Stimulated activated CD4-positive, alpha-beta T cell treated with anti-CD3 and anti-CD28 coated beads, TNF-alpha, amount 100 ng/mL, for 4 hours (primary cell): ENCODE measurements at regions not wholly inside any gene's neighbourhood (a gene's known extent, or its start where the extent isn't known, plus 50 kb on each side); places are given as distances from the start of the nearest gene placed in this dataset.

ENCODE experiments used
- DNase-seq, 3 experiments: peaks; one replicate each; pipeline ENCODE4 v3.0.0-alpha.2; 2020; ENCODE audit warnings: low read depth in 3 of 3

DNA sequence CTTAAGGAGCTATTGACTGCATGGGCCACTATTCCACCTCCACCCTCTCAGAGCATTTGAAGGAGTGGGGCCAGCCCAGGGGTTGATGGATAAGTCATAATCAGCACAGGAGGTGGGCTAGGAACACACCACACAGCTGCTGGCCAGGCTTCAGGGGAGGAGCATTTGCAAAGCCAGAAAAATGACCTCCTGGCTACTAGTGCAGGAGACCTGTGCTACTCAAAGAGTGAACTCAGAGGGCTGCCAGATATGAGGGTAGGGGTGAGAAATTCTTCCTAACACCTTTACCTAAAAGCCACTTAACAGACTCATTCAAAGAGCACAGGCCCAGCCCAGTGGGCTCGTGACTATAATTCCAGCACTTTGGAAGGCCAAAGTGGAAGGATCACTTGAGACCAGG lies 210.8 kb downstream of the TBXT start:
- DNase-seq = no peak

DNA sequence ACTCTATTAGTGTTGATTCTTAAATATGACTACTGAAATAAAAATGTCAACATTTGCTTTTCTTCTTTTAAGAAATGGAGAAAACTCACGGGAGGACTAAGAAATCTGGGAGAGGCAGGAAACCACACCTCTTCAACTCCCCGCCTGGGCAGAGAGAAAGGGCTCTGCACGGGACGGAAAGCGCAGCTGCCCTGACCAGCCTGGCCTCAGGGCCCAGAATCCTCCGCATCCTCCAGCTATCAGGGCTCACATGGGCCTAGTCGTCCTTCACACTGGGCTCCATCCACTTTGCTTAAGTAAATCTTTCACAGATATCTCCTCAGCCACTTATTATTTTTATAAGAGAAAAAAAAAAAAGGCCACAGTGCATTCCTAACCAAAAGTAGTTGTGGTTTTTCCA lies 215.1 kb downstream of the TBXT start:
- DNase-seq = no peak

- no peak for DNase-seq
Observed at GRCh38 chr6:165950316-165950715, 217.3 kb downstream of the TBXT start.

DNA sequence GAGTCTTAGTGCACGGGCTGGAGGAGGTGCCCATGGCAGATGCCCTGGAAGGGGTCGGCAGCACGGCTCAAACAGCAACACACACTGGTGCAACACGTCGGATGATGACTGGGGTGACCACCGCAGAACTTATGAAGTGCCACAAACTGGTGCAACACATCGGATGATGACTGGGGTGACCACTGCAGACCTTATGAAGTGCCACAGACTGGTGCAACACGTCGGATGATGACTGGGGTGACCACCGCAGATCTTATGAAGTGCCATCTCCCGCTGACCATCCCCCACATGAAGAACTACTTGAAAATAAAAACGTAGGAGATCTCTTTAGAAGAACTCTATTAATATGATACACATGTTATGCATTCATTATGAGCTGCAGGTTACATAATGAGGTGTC lies 218.3 kb downstream of the TBXT start:
- no peak for DNase-seq

DNA sequence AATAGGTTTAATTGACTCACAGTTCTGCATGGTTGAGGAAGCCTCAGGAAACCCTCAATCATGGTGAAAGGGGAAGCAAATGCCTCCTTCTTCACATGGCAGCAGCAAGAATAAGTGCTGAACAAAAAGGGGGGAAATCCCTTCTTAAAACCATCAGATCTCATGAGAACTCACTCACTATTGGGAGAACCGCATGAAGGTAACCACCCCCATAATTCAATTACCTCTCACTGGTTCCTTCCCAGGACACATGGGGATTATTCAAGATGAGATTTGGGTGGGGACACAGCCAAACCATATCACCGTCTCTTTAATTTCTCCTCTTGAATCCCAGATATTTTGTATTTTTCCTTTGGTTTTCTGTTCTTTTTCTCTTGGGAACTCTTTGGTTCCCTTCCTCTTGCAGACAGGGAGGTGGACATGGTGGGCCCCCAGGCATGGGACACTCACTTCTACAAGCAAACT lies 223.6 kb downstream of the TBXT start:
- DNase-seq = no peak

DNA sequence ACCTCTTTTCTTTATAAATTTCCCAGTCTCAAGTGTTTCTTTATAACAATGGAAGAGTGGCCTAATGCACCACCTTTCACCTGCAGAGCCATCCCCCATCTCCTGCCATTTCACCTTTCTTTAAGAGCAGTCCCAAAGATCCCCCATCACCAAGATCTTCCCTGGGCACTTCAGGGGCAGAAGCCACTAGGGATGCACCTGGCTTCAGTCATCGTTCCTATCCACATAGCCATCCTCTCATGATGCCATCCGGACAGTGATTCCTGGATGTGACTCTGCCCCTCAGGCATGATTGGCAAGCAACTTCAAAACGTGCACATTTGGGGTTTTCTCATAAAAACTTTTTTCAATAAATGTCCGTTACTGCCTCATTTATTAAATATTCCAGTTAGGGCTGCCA lies 225.9 kb downstream of the TBXT start:
- no peak for DNase-seq

- no peak for DNase-seq
Observed at GRCh38 chr6:165941249-165941775, 226.3 kb downstream of the TBXT start.

- DNase-seq = no peak
Observed at GRCh38 chr6:165940366-165940765, 227.3 kb downstream of the TBXT start.

- no peak for DNase-seq
Observed at GRCh38 chr6:165939601-165940290, 227.9 kb downstream of the TBXT start.

DNA sequence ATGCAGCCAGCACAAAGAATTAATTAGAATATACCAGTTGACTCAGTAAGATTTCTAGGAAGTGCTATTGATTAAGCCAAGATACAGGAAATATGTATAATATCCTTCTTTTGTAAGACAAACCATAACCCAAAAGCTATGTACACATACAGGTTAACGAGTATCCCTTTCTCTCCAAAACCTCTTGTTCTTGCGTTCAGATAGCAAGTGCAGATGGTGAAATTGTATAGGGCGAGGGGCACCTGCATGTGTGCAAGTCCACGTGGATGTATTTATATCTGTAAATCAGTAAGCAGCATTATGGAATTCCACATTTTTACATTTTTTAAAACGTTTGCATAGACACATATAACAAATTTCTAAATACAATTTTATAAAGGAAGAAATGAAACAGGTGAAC lies 228.6 kb downstream of the TBXT start:
- no peak for DNase-seq

DNA sequence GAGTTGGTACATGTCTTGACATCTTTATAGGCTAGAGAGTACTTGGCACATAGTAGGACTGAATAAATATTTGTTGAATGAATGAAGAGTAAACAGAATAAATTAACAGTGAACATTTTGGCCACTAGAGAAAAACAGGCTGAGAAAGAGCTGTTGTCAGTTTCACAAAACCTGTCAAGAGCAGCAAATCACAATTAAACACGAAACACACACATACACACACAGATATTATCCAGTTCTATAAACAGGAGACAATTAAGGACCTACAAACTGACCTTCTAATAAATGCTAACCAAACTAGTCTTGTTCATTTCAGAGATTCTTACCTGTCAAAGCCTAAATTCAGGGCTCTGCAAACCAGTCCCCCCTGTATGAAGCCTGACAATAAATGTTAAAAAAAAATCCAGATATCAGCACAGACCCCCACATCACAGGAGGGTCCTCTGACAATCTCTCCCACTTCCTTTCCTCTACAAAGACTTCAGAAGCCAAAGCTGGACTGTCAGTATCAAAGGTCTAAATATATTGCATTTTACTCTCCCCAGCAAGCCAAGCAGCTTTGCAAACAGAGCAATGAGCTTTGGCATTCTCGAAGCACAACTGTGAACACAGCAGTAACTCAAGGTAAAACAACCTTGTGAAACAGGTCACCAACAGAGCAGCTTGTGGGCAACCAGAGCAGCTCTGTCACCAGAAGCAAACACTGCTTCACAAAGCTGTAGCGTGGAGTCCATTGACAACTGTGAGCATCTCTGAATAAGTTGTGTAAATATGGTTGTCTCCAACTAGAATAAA lies 229.9 kb downstream of the TBXT start:
- DNase-seq = no peak

DNA sequence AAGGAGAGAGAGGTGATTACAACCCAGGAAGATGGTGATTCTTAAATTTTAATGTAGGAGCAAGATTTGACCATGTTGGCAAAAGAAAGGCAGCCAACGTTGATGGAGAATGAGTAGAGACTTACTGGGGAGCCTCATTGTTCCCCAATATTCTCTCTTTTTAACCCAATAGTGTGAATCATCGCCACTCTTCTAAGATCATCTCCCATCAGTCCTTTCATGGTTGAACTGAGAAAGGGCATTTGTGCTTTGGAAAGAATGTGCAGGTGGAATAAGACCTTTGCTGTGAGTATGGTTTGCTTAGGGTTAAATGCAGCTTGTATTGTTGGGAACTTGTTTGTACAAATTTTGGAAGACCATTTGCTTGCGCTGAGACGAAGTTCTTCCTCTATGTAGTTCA lies 231.0 kb downstream of the TBXT start:
- DNase-seq = no peak

GRCh38 chr6:165936096-165936495 lies 231.6 kb downstream of the TBXT start:
- no peak for DNase-seq

DNA sequence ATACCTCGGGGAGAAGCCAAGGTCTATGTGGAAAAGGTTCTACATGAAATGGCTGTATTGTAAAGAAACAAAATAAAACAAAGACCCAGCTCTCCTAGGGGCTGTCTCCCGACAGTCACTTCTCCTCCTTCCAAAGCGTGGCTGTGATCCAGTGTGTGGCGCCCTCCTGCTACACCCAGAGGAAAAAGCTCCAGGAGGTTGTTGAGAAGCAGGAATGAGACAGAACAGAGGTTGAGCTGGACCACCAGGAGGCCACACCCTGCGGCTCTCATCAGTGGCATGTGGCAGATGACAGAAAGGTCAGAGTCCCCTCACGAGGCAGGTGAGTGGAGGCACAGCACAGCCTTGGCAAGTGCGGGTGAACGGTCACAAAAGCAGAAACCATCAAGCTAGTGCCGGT lies 236.0 kb downstream of the TBXT start:
- DNase-seq = no peak

GRCh38 chr6:165930668-165931214 lies 236.9 kb downstream of the TBXT start:
- no peak for DNase-seq

DNA sequence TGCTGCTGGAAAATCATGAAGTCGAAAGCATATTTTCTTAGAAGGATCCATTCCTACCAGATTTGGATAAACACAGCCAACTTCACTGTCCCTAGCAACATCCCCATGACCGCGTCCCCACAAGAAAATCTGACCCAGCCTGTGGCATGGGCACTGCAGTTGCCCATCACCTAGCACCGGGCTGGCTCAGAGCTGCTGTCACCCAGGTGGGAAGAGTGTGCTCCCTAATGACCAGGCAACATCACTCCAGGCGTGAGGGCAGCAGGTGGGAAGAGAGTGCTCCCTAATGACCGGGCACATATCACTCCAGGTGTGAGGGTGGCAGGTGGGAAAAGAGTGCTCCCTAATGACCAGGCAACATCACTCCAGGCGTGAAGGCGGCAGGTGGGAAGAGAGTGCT lies 238.0 kb downstream of the TBXT start:
- DNase-seq = no peak

DNA sequence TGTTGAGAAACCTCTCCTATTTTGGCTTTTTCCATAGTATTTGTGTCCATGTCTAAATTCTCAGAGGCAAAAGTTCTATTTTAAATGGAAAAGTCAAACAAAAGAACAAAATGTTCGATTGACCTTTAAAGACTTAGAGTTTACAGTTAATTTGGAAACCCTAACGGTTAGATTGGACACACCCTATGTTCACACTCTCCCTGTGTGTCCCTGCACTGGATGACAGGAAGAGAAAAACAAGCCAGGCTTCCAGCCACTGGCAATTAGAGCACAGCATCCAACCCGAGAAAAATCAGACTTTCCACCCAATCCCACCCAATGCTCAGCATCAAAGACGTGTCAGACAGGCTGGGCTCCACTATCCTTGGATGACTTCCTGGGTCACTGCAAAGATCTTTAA lies 241.3 kb downstream of the TBXT start:
- no peak for DNase-seq

- DNase-seq = no peak
Observed at GRCh38 chr6:165925474-165926156, 242.0 kb downstream of the TBXT start.

GRCh38 chr6:165922309-165922794 lies 245.3 kb downstream of the TBXT start:
- no peak for DNase-seq

- DNase-seq = no peak
Observed at GRCh38 chr6:165920896-165921671, 246.6 kb downstream of the TBXT start.

DNA sequence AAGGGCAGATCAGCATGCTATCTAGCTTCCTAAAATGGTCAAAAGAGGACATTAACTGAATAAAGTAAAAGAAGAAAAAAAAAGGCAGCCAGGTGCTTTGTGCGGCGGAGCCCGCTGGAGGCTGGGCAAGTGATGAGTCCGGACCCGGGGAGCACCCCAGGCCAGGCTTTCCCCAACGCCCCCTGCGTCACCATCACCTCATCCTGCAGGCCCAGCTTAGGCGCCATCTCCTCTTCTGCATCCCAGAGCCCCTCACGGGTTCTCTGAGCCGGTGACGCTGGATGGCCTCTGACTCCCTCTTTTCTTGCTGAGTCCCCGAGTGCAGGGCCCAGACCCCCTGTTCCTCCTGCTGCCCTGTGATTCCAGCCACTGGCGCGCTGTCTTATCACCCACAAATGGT lies 250.1 kb downstream of the TBXT start:
- no peak for DNase-seq
